ENCODE measurements at regions not wholly inside any gene's neighbourhood (a gene's known extent, or its start where the extent isn't known, plus 50 kb on each side); places are given as distances from the start of the nearest gene placed in this dataset.

DNA sequence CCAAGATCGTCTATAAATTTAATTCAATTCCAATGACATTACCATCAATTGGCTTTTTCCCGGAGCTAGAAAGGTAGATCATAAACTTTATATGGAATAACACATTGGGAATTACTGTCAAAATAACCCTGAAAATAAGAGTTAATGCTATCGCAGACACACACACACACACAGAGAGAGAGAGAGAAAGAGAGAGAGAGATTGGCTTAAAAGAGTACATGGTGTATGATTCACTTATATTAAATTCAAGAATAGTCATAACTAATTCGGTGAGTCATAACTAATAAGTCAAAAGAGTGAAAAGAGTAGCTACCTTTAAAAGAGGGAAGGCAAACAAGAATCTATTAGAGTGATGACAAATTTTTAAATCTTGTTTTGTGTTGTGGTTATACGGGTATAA is 425.5 kb downstream of the TBC1D32 start (continued):
- TF ChIP-seq ZNF696 (CRISPR knock-in tag; conservative IDR thresholded peaks at IDR 0.05) (no peak), ZEB2 (IDR thresholded peaks at IDR 0.05) (no peak), XRCC5 (IDR thresholded peaks at IDR 0.05; ENCODE audit: low read depth, low read length) (no peak), TEAD4 (IDR thresholded peaks at IDR 0.05; ENCODE audit: low read length) (no peak), TEAD4 (CRISPR knock-in tag; IDR thresholded peaks at IDR 0.05; ENCODE audit: borderline replicate concordance) (no peak), GTF2A2 (tag; IDR thresholded peaks at IDR 0.05) (no peak), BRD4 (IDR thresholded peaks at IDR 0.05) (no peak), ZNF146 (CRISPR knock-in tag; IDR thresholded peaks at IDR 0.05; ENCODE audit: unreplicated experiment) (no peak), NELFE (IDR thresholded peaks at IDR 0.05; ENCODE audit: insufficient read depth, insufficient read length) (no peak), ZNF24 (IDR thresholded peaks at IDR 0.05) (no peak), MXI1 (IDR thresholded peaks at IDR 0.05; ENCODE audit: low read depth, low read length) (no peak)

DNA sequence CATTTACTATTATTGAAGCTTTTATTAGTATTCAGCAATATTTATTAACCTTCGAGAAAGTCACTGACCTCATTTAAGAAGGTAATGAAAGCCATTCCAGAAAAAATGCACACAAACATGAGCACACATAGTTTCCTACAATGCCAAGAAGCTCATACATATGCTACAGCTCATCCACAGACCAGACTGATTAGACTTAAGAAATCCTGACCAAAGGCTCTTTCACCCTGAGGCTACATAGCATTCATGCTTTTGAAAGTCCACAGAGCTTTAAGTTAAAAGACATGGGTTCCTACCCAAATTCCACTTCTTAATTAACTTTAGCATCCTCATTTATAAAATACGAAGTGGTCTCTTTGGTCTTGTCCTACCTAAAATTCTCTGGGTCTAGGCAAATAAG is 430.4 kb downstream of the TBC1D32 start:
- ATAC-seq: no peak

More for the DNA sequence above, 430.4 kb downstream of the TBC1D32 start:
- Histone ChIP-seq H3K4me2 (ENCODE audit: insufficient read depth, low read length) (no peak overlapping the region), H3K9ac (ENCODE audit: insufficient read depth in 1 of 2, low read depth in 2 of 2, low read length in 2 of 2) (no peak overlapping the region), H3K36me3 (ENCODE audit: control insufficient read depth, insufficient read depth, low read length) (no peaks in the 10 kb centered on the region), H3K9me1 (ENCODE audit: control insufficient read depth, insufficient read depth, low read length) (no peaks in the 10 kb centered on the region), H3K27me3 (ENCODE audit: control insufficient read depth in 2 of 2, insufficient read depth in 2 of 2, low read length in 2 of 2) (no peaks in the 10 kb centered on the region), H3K4me1 (replicated peaks in 1 of 2; ENCODE audit: control insufficient read depth in 2 of 2, insufficient read depth in 2 of 2, low read length in 2 of 2) (no peaks in the 10 kb centered on the region), H4K20me1 (replicated peaks; ENCODE audit: control insufficient read depth, insufficient read depth, low read length) (no peaks in the 10 kb centered on the region), H3K27ac (ENCODE audit: extremely low read depth, low read depth, low read length) (no peak overlapping the region), H3K9me3 (replicated peaks; ENCODE audit: control insufficient read depth, insufficient read depth, low read depth, low read length) (no peaks in the 10 kb centered on the region), H2AFZ (ENCODE audit: low read depth, low read length) (no peak overlapping the region), H3K79me2 (ENCODE audit: control insufficient read depth, insufficient read depth, low read length) (no peaks in the 10 kb centered on the region), H3K4me3 (no peak overlapping the region)
- CTCF ChIA-PET (ENCODE audit: low intra/inter-chr PET ratio): no interaction called here
- no peak for TF ChIP-seq DIDO1 (tag; IDR thresholded peaks at IDR 0.05; ENCODE audit: low read depth)
- no peak for TF ChIP-seq FOXM1 (IDR thresholded peaks at IDR 0.05; ENCODE audit: low read depth)
- TF ChIP-seq FOXM1 (CRISPR knock-in tag; IDR thresholded peaks at IDR 0.05; ENCODE audit: low read depth): no peak
- TF ChIP-seq RBM14 (IDR thresholded peaks at IDR 0.05; ENCODE audit: borderline replicate concordance, insufficient read depth, low read depth, low read length): no peak
- no peak for TF ChIP-seq YY1 (IDR thresholded peaks at IDR 0.05; ENCODE audit: borderline replicate concordance in 1 of 3, control insufficient read depth in 1 of 3, extremely low read depth in 1 of 3, insufficient read depth in 3 of 3, insufficient read length in 1 of 3, insufficient replicate concordance in 2 of 3, low read depth in 1 of 3, low read length in 2 of 3)
- TF ChIP-seq, protein P1, sequence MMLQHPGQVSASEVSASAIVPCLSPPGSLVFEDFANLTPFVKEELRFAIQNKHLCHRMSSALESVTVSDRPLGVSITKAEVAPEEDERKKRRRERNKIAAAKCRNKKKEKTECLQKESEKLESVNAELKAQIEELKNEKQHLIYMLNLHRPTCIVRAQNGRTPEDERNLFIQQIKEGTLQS (IDR thresholded peaks at IDR 0.05): no peak
- TF ChIP-seq, protein P1 (CRISPR knock-in tag; conservative IDR thresholded peaks at IDR 0.05): no peak
- no peak for TF ChIP-seq ZNF75A (CRISPR knock-in tag; IDR thresholded peaks at IDR 0.05)
- no peak for TF ChIP-seq EGR1 (conservative IDR thresholded peaks at IDR 0.05)
- TF ChIP-seq KAT7 (CRISPR knock-in tag; IDR thresholded peaks at IDR 0.05; ENCODE audit: borderline replicate concordance): no peak
- WGBS (ENCODE audit: insufficient coverage, low coverage, missing lambda C conversion rate): 0% methylated on average over 2 of the region's 2 CpGs
- POLR2A ChIA-PET: no interaction called here
- in situ Hi-C loops (cut with MboI) (no loop called here), intact Hi-C loops (cut with micrococcal nuclease) (no loop called here)
- BruUV-seq (replicated peaks): no TSS peak
- DNase-seq (ENCODE audit: extremely low read depth in 1 of 4, low spot score in 3 of 4): no peak
- FAIRE-seq: no peak
